ENCODE measurements at regions not wholly inside any gene's neighbourhood (a gene's known extent, or its start where the extent isn't known, plus 50 kb on each side); places are given as distances from the start of the nearest gene placed in this dataset.

- TF ChIP-seq, protein P1, sequence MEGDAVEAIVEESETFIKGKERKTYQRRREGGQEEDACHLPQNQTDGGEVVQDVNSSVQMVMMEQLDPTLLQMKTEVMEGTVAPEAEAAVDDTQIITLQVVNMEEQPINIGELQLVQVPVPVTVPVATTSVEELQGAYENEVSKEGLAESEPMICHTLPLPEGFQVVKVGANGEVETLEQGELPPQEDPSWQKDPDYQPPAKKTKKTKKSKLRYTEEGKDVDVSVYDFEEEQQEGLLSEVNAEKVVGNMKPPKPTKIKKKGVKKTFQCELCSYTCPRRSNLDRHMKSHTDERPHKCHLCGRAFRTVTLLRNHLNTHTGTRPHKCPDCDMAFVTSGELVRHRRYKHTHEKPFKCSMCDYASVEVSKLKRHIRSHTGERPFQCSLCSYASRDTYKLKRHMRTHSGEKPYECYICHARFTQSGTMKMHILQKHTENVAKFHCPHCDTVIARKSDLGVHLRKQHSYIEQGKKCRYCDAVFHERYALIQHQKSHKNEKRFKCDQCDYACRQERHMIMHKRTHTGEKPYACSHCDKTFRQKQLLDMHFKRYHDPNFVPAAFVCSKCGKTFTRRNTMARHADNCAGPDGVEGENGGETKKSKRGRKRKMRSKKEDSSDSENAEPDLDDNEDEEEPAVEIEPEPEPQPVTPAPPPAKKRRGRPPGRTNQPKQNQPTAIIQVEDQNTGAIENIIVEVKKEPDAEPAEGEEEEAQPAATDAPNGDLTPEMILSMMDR (IDR thresholded peaks at IDR 0.05; ENCODE audit: extremely low read depth in 1 of 2, insufficient read depth in 1 of 2, low read depth in 1 of 2, low read length in 2 of 2): no peak
- TF ChIP-seq POLR2A (IDR thresholded peaks at IDR 0.05; ENCODE audit: low read depth, low read length) (no peak), EZH2 (IDR thresholded peaks at IDR 0.05; ENCODE audit: borderline replicate concordance, low read depth, low read length, severe bottlenecking) (no peak), JUN (IDR thresholded peaks at IDR 0.05; ENCODE audit: borderline replicate concordance, insufficient read depth, insufficient read length, low read depth) (no peak), POLR2AphosphoS5 (IDR thresholded peaks at IDR 0.05; ENCODE audit: insufficient read depth, low read depth, low read length) (no peak), GATA2 (IDR thresholded peaks at IDR 0.05; ENCODE audit: insufficient read depth, insufficient read length, low read depth, low read length) (no peak)
Observed at GRCh38 chr18:8987241-8987640, 115.3 kb upstream of the NDUFV2 start.
